ENCODE measurements at regions not wholly inside any gene's neighbourhood (a gene's known extent, or its start where the extent isn't known, plus 50 kb on each side); places are given as distances from the start of the nearest gene placed in this dataset.
"Not testable (repeated sequence)": the region's sequence is repeated elsewhere in the genome, so short reads cannot be mapped to it uniquely, and the experiment has no call there.

GRCh38 chr12:42019746-42020145 lies 124.9 kb downstream of the GXYLT1 start:
- H3K4me3 ChIP-seq (ENCODE audit: low read depth, low read length), result no peak overlapping the region
- TF ChIP-seq, protein P1, sequence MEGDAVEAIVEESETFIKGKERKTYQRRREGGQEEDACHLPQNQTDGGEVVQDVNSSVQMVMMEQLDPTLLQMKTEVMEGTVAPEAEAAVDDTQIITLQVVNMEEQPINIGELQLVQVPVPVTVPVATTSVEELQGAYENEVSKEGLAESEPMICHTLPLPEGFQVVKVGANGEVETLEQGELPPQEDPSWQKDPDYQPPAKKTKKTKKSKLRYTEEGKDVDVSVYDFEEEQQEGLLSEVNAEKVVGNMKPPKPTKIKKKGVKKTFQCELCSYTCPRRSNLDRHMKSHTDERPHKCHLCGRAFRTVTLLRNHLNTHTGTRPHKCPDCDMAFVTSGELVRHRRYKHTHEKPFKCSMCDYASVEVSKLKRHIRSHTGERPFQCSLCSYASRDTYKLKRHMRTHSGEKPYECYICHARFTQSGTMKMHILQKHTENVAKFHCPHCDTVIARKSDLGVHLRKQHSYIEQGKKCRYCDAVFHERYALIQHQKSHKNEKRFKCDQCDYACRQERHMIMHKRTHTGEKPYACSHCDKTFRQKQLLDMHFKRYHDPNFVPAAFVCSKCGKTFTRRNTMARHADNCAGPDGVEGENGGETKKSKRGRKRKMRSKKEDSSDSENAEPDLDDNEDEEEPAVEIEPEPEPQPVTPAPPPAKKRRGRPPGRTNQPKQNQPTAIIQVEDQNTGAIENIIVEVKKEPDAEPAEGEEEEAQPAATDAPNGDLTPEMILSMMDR (conservative IDR thresholded peaks at IDR 0.05; ENCODE audit: low read depth, low read length), result no peak
- no peak for DNase-seq (ENCODE audit: low read depth)

DNA sequence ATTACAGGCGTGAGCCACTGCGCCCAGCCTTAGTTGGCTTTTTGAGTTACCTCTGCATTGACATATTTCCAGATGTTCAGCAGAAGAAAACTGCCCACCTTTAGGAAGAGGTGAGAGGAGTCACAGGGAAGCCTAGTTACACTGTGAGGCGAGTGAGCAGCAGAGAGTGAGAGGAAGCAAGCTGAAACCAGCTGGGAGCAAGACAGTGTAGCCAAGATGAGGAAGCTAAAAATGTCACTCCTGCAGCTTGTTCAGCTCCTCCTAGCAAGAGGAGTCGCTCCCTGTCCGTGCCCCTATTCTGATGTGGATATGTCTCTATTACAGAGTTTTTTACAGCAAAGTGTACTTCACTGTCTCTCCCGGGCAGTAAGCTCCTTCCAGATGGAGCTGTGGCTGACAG lies 127.6 kb downstream of the GXYLT1 start:
- no peak for DNase-seq (ENCODE audit: low read depth)
- no peak overlapping the region for H3K4me3 ChIP-seq (ENCODE audit: low read depth, low read length)
- TF ChIP-seq, protein P1 (conservative IDR thresholded peaks at IDR 0.05; ENCODE audit: low read depth, low read length), result no peak

DNA sequence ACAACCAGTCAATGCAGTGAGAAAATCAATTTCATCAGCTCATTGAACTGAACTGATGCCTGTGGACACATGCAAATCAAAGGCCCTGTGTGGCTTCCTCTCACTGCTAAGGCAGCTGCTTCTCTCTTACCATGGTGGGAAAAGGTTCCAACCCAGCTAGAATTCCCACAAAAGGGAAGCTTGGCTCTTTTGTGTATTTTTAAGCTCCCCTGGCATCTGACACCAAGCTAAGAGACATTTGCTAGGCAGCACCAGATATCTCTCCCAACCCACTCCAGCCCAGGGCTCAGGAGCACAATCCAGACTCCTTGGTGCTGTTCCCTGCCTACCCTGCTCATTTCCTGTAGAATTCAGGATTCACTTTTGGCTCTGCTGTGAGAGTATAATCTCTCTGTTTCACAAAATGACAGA lies 129.6 kb downstream of the GXYLT1 start:
- TF ChIP-seq, protein P1 (conservative IDR thresholded peaks at IDR 0.05; ENCODE audit: low read depth, low read length), result no peak
- DNase-seq (ENCODE audit: low read depth), result no peak
- no peak overlapping the region for H3K4me3 ChIP-seq (ENCODE audit: low read depth, low read length)

DNA sequence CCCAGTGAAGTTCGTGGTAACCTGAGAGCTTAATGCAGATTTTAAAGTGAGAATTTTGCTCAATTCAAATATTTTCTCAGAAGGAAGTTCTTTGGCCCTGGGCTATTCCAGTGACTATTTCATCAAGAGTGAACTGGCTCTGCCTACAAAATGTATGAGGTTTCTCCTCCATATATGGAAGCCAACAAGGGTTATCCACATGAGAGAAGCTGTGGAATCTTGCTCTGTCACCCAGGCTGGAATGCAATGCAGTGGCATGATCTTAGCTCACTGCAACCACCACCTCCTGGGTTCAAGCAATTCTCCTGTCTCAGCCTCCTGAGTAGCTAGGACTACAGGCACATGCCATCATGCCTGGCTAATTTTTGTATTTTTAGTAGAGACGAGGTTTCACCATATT lies 132.2 kb downstream of the GXYLT1 start:
- DNase-seq (ENCODE audit: low read depth), result peak; percentile 93

DNA sequence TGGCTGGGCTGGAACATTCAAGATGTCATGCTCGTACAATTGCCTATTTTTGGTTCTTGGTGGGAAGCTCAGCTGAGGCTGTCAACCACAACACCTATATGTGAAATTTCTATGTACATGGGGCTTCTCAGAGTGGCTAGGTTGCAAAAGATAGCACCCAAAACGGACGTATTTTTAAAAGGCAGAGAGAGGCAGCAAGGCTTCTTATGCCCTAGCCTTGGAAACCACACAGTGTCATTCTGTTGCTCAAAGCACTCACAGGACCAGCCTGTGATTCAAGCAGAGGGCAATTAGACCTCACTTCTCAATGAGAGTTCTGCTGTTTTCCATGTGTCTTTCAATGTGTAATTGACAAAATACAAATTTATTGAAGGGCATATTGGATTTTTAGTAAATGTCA lies 134.0 kb downstream of the GXYLT1 start:
- H3K4me3 ChIP-seq (ENCODE audit: low read depth, low read length), result no peak overlapping the region
- TF ChIP-seq, protein P1 (conservative IDR thresholded peaks at IDR 0.05; ENCODE audit: low read depth, low read length), result no peak
- no peak for DNase-seq (ENCODE audit: low read depth)

More for the DNA sequence above, 132.2 kb downstream of the GXYLT1 start:
- H3K4me3 ChIP-seq (ENCODE audit: low read depth, low read length), result not testable (repeated sequence)

- no peak overlapping the region for H3K4me3 ChIP-seq (ENCODE audit: low read depth, low read length)
- DNase-seq (ENCODE audit: low read depth), result no peak
- TF ChIP-seq, protein P1 (conservative IDR thresholded peaks at IDR 0.05; ENCODE audit: low read depth, low read length), result no peak
Measured at GRCh38 chr12:42010257-42010656, 134.4 kb downstream of the GXYLT1 start.

GRCh38 chr12:42008996-42009395 lies 135.7 kb downstream of the GXYLT1 start:
- TF ChIP-seq, protein P1 (conservative IDR thresholded peaks at IDR 0.05; ENCODE audit: low read depth, low read length), result no peak
- no peak overlapping the region for H3K4me3 ChIP-seq (ENCODE audit: low read depth, low read length)
- DNase-seq (ENCODE audit: low read depth), result no peak

DNA sequence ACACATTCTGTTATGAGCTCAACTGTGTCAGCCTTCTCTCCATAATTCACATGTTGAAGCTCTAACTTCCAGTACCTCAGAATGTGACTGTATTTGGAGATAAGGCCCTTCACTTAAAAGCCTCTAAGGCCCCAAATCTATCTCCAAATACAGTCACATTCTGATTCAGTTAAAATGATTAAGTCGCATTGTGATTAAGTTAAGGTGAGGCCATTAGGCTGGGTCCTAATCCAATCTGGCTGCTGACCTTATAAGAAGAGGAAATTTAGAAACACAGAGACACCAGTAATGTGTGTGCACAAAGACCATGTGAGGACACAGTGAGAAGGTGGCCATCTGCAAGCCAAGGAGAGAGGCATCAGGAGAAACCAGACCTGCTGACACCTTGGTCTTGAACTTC lies 141.6 kb downstream of the GXYLT1 start:
- no peak for DNase-seq (ENCODE audit: low read depth)
- TF ChIP-seq, protein P1 (conservative IDR thresholded peaks at IDR 0.05; ENCODE audit: low read depth, low read length), result no peak

More for the DNA sequence above, 141.6 kb downstream of the GXYLT1 start:
- H3K4me3 ChIP-seq (ENCODE audit: low read depth, low read length), result no peak overlapping the region
